K562 (cell line): ENCODE measurements at regions not wholly inside any gene's neighbourhood (a gene's known extent, or its start where the extent isn't known, plus 50 kb on each side); places are given as distances from the start of the nearest gene placed in this dataset.

Experiments
- ATAC-seq: fragments of 200-7000 bp; cut with Tn5 transposase; 3 replicates; pipeline ENCODE4 v1.9.1; 2020; ENCODE audit warnings: moderate library complexity
- BruUV-seq: library from RNA; stranded (reverse); fragments of 400-500 nt; replicated peaks from 2 replicates; lab custom pipeline; 2021; lab: Mats Ljungman, UMichigan
- CTCF ChIA-PET: fragments of 300-600 bp; formaldehyde crosslinking; extraction: SDS; loops from one replicate; lab custom pipeline; 2021; ENCODE audit warnings: low intra/inter-chr PET ratio; lab: Yijun Ruan, JAX
- POLR2A ChIA-PET: fragments of 300-600, 350-650 bp; sonication (Branson Sonifier 250); formaldehyde crosslinking; extraction: SDS; loops from one replicate; lab custom pipeline; 2021; ENCODE audit warnings: antibody characterized with exemption, inconsistent platforms; lab: Yijun Ruan, JAX
- DNase-seq, 4 experiments: peaks; one replicate each; pipeline versions ENCODE4 v3.0.0 to v3.0.0-alpha.2; 2011 to 2018; ENCODE audit warnings: low spot score in 3 of 4, mixed read lengths in 3 of 4; ENCODE audit errors: extremely low read depth in 1 of 4
- FAIRE-seq: peaks from 2 replicates; lab custom pipeline; 2011; peaks lifted over from hg19 to GRCh38; lab: Jason Lieb, UNC
- H2AFZ ChIP-seq: 2 replicates; pipeline ENCODE4 v1.6.0; 2011; ENCODE audit warnings: low read depth, low read length, control low read depth, inconsistent platforms
- H3K27ac ChIP-seq: fragments of 200-600 bp; 3 replicates; pipeline ENCODE4 v1.8.0; 2011; ENCODE audit warnings: low read depth, mild to moderate bottlenecking, control low read depth, inconsistent platforms, low read length, moderate library complexity, mixed read lengths; ENCODE audit errors: extremely low read depth
- H3K27me3 ChIP-seq, 2 experiments: fragments of 300-600 bp in 1 of 2; 2 replicates in 1 of 2; 3 replicates in 1 of 2; pipeline versions ENCODE4 v1.6.0 to v1.8.0; 2011; ENCODE audit warnings: inconsistent platforms in 2 of 2, low read length in 2 of 2, mild to moderate bottlenecking in 1 of 2, mixed read lengths in 1 of 2, moderate library complexity in 1 of 2; ENCODE audit not compliant: control insufficient read depth in 2 of 2, insufficient read depth in 2 of 2
- H3K36me3 ChIP-seq: fragments of 300-600 bp; 3 replicates; pipeline ENCODE4 v1.8.0; 2011; ENCODE audit warnings: mild to moderate bottlenecking, low read length, inconsistent platforms; ENCODE audit not compliant: control insufficient read depth, insufficient read depth
- H3K4me1 ChIP-seq, 2 experiments: fragments of 200-600 bp in 1 of 2; replicated peaks in 1 of 2; 2 replicates in 1 of 2; 3 replicates in 1 of 2; pipeline versions ENCODE4 v1.5.1 to v1.8.0; 2011; ENCODE audit warnings: inconsistent platforms in 2 of 2, low read length in 2 of 2, mild to moderate bottlenecking in 1 of 2, mixed read lengths in 1 of 2, moderate library complexity in 1 of 2; ENCODE audit not compliant: control insufficient read depth in 2 of 2, insufficient read depth in 2 of 2
- H3K4me2 ChIP-seq: 2 replicates; pipeline ENCODE4 v1.6.1; 2011; ENCODE audit warnings: low read length, control low read depth, inconsistent platforms, mixed read lengths; ENCODE audit not compliant: insufficient read depth
- H3K4me3 ChIP-seq: fragments of 200-600 bp; sonication (generic), shearing (Covaris generic); 2 replicates; pipeline ENCODE4 v1.5.1; 2016; ENCODE audit warnings: control low read depth, inconsistent platforms
- H3K79me2 ChIP-seq: fragments of 200-600 bp; 3 replicates; pipeline ENCODE4 v1.8.0; 2011; ENCODE audit warnings: low read length, inconsistent platforms; ENCODE audit not compliant: control insufficient read depth, insufficient read depth
- H3K9ac ChIP-seq, 2 experiments: 2 replicates each; pipeline versions ENCODE4 v1.6.0 to v1.6.1; 2011; ENCODE audit warnings: low read depth in 2 of 2, low read length in 2 of 2, control low read depth in 1 of 2, inconsistent platforms in 1 of 2, mild to moderate bottlenecking in 1 of 2, mixed read lengths in 1 of 2; ENCODE audit not compliant: insufficient read depth in 1 of 2
- H3K9me1 ChIP-seq: one replicate; pipeline ENCODE4 v1.6.0; 2011; ENCODE audit warnings: inconsistent platforms, mild to moderate bottlenecking, low read length, moderate library complexity; ENCODE audit not compliant: control insufficient read depth, insufficient read depth
- H3K9me3 ChIP-seq: replicated peaks from 2 replicates; pipeline ENCODE4 v1.5.1; 2011; ENCODE audit warnings: low read depth, low read length, inconsistent platforms; ENCODE audit not compliant: control insufficient read depth, insufficient read depth
- H4K20me1 ChIP-seq: replicated peaks from 2 replicates; pipeline ENCODE4 v1.6.1; 2011; ENCODE audit warnings: low read length, inconsistent platforms, mixed read lengths; ENCODE audit not compliant: control insufficient read depth, insufficient read depth
- ATF7 ChIP-seq: fragments of 450-650 bp; IDR thresholded peaks from 2 replicates; pipeline ENCODE4 v1.7.1; 2014; ENCODE audit warnings: mild to moderate bottlenecking, moderate library complexity
- CCAR2 ChIP-seq: fragments of 200-400 bp; formaldehyde crosslinking; IDR thresholded peaks from 2 replicates; pipeline ENCODE4 v1.6.1; 2017; ENCODE audit warnings: mild to moderate bottlenecking, low read depth, low read length
- EP400 ChIP-seq: fragments of 450-650 bp; IDR thresholded peaks from 2 replicates; pipeline ENCODE4 v1.6.1; 2017; ENCODE audit warnings: antibody characterized with exemption, mild to moderate bottlenecking, moderate library complexity
- GTF2A2 ChIP-seq: IDR thresholded peaks from 2 replicates; pipeline ENCODE4 v1.6.1; 2016; ENCODE audit warnings: mild to moderate bottlenecking, missing genetic modification characterization, missing compliant biosample characterization
- HMGN3 ChIP-seq: IDR thresholded peaks from 2 replicates; pipeline ENCODE4 v1.6.1; 2011; ENCODE audit warnings: borderline replicate concordance, low read depth, mild to moderate bottlenecking, mixed read lengths, low read length; ENCODE audit not compliant: insufficient read length; ENCODE audit errors: extremely low read depth
- MAFK ChIP-seq: IDR thresholded peaks from 2 replicates; pipeline ENCODE4 v1.6.1; 2011; ENCODE audit warnings: low read length, improper control_type of control experiment
- MECOM ChIP-seq: fragments of 250-450 bp; sonication (Bioruptor Pico); IDR thresholded peaks from 2 replicates; pipeline ENCODE4 v1.8.0; 2022; ENCODE audit warnings: inconsistent platforms
- ZNF134 ChIP-seq: fragments of 250-450 bp; sonication (Bioruptor Pico); conservative IDR thresholded peaks from 2 replicates; pipeline ENCODE4 v1.4.0; 2020
- ZNF217 ChIP-seq: sonication (generic); formaldehyde crosslinking; IDR thresholded peaks from 2 replicates; pipeline ENCODE4 v1.8.0; 2022; ENCODE audit warnings: mild to moderate bottlenecking, missing genetic modification reagents
- ZNF384 ChIP-seq: IDR thresholded peaks from 2 replicates; pipeline ENCODE4 v1.6.1; 2012; ENCODE audit warnings: low read depth, low read length, improper control_type of control experiment
- ZNF395 ChIP-seq: fragments of 200-800 bp; sonication (Bioruptor generic); IDR thresholded peaks from 2 replicates; pipeline ENCODE4 v1.6.1; 2017; ENCODE audit warnings: missing genetic modification characterization, missing compliant biosample characterization
- ZNF41 ChIP-seq: fragments of 250-450 bp; sonication (Bioruptor Pico); conservative IDR thresholded peaks from 2 replicates; pipeline ENCODE4 v1.4.0; 2020; ENCODE audit warnings: mild to moderate bottlenecking
- ZNF551 ChIP-seq: fragments of 250-450 bp; sonication (Bioruptor Pico); IDR thresholded peaks from 2 replicates; pipeline ENCODE4 v1.5.0; 2021; ENCODE audit warnings: mild to moderate bottlenecking, moderate library complexity
- ZNF644 ChIP-seq: fragments of 200-800 bp; sonication (Bioruptor generic); IDR thresholded peaks from 2 replicates; pipeline ENCODE4 v1.6.1; 2016; ENCODE audit warnings: low read depth, missing genetic modification characterization, missing compliant biosample characterization
- whole genome bisulfite sequencing: fragments of 100-300 bp; shearing (Covaris generic); methylation state at CpG from one replicate; pipeline ENCODE4 v1.1.6; 2016; ENCODE audit warnings: low coverage, mixed read lengths; ENCODE audit not compliant: insufficient coverage; ENCODE audit errors: missing lambda C conversion rate; 5-methylcytosine and 5-hydroxymethylcytosine counted together
- in situ Hi-C: fragments of 300-500 bp; cut with MboI; formaldehyde crosslinking; loops from 4 replicates; pipeline ENCODE4 v1.15.0; 2018; ENCODE audit warnings: inconsistent platforms, mixed read lengths
- intact Hi-C: fragments of 100-400 bp; cut with micrococcal nuclease; formaldehyde crosslinking; loops from 2 replicates; pipeline ENCODE4 v1.14.2; 2022

- CTCF ChIA-PET, result no interaction called here
- TF ChIP-seq ZNF551 (no peak), HMGN3 (no peak), MAFK (no peak), ZNF217 (CRISPR knock-in tag) (no peak), EP400 (no peak)
- TF ChIP-seq, all 486 proteins: peak for 0
- intact Hi-C loops, result no loop called here
- ATAC-seq (no peak), DNase-seq (no peak), FAIRE-seq (no peak)
- 2% methylated on average over 4 of the region's 4 CpGs for WGBS
- no peaks in the 10 kb centered on the region for H3K9me1 ChIP-seq
- H3K27ac ChIP-seq, result no peak overlapping the region
- in situ Hi-C loops, result no loop called here
- H3K27me3 ChIP-seq, result no peaks in the 10 kb centered on the region
- H3K9ac ChIP-seq, result no peak overlapping the region
- H2AFZ ChIP-seq, result no peak overlapping the region
- no peaks in the 10 kb centered on the region for H4K20me1 ChIP-seq
- H3K4me2 ChIP-seq, result no peak overlapping the region
- H3K36me3 ChIP-seq, result no peaks in the 10 kb centered on the region
- no peak overlapping the region for H3K4me3 ChIP-seq
- H3K4me1 ChIP-seq, result no peaks in the 10 kb centered on the region
- POLR2A ChIA-PET, result no interaction called here
- H3K79me2 ChIP-seq, result no peaks in the 10 kb centered on the region
- H3K9me3 ChIP-seq, result peaks cover 2% of the 10 kb centered on the region; the same call in 1 of the 2 replicates
- no TSS peak for BruUV-seq
Measured at GRCh38 chr4:60934566-60935295, 265.4 kb upstream of the ADGRL3 start.

DNA sequence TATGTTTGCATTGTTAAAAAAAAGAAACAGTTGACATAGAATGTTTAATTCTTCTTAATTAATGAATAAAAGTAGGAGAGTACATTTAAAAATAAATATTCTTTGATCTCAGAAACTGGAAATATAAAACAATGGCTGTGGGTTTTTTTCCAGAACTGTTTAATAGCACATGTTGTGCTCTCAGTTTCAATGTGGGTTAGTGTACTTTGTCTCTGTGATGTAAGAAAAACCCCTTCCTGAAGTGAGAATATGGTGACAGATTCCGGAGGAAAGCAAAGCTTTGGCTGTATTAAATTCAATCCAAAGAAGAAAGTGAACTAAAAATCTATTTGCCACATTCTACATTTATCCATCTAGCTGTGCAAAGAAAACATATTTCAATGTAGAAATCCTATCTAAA is 261.9 kb upstream of the ADGRL3 start:
- Histone ChIP-seq H3K4me2 (no peak overlapping the region), H2AFZ (no peak overlapping the region), H3K4me1 (no peaks in the 10 kb centered on the region), H3K9ac (no peak overlapping the region), H3K4me3 (no peak overlapping the region), H3K9me1 (no peaks in the 10 kb centered on the region), H4K20me1 (no peaks in the 10 kb centered on the region), H3K9me3 (peaks cover 2% of the 10 kb centered on the region; the same call in 1 of the 2 replicates), H3K27me3 (no peaks in the 10 kb centered on the region), H3K27ac (no peak overlapping the region), H3K36me3 (no peaks in the 10 kb centered on the region), H3K79me2 (no peaks in the 10 kb centered on the region)
- intact Hi-C loops, result no loop called here
- ATAC-seq (no peak), DNase-seq (no peak), FAIRE-seq (no peak)
- ChIA-PET CTCF (no interaction called here), POLR2A (interaction anchor here (0.6 kb wide), 1 partner anchor 19 kb away, joined by 5 read pairs; no protein-coding TSS in a partner anchor)
- WGBS, result 0% methylated on average over 1 of the region's 1 CpG
- in situ Hi-C loops, result no loop called here
- BruUV-seq, result no TSS peak
- no peak for TF ChIP-seq ZNF41 (CRISPR knock-in tag)
- no peak for TF ChIP-seq ZNF134 (CRISPR knock-in tag)
- TF ChIP-seq CCAR2, result no peak
- TF ChIP-seq ZNF644 (tag), result no peak
- no peak for TF ChIP-seq GTF2A2 (tag)
- TF ChIP-seq ZNF395, result no peak
- TF ChIP-seq MECOM (CRISPR knock-in tag), result no peak
- TF ChIP-seq ZNF384, result no peak
- TF ChIP-seq ATF7, result no peak
